KMS-11 (cell line): ENCODE measurements at regions not wholly inside any gene's neighbourhood (a gene's known extent, or its start where the extent isn't known, plus 50 kb on each side); places are given as distances from the start of the nearest gene placed in this dataset.

Experiments used
- H2AFZ ChIP-seq: fragments of 200-600 bp; sonication (generic); 2 replicates; pipeline ENCODE4 v1.6.1; 2016; ENCODE audit warnings: antibody characterized with exemption, mixed run types, low read depth
- H3K27ac ChIP-seq: fragments of 200-600 bp; sonication (generic); 2 replicates; pipeline ENCODE4 v1.6.1; 2016; ENCODE audit warnings: mild to moderate bottlenecking, mixed run types
- H3K27me3 ChIP-seq: fragments of 200-600 bp; sonication (generic); 2 replicates; pipeline ENCODE4 v1.6.1; 2017; ENCODE audit warnings: mild to moderate bottlenecking, low read depth, mixed run types, moderate library complexity; ENCODE audit not compliant: insufficient read depth
- H3K36me3 ChIP-seq: fragments of 200-600 bp; sonication (generic); 2 replicates; pipeline ENCODE4 v1.6.1; 2017; ENCODE audit warnings: mild to moderate bottlenecking, mixed run types; ENCODE audit not compliant: insufficient read depth
- H3K4me1 ChIP-seq: fragments of 200-600 bp; sonication (generic); 2 replicates; pipeline ENCODE4 v1.6.1; 2016; ENCODE audit warnings: mild to moderate bottlenecking, low read depth, mixed run types; ENCODE audit not compliant: poor library complexity, severe bottlenecking
- H3K4me2 ChIP-seq: fragments of 200-600 bp; sonication (generic); 2 replicates; pipeline ENCODE4 v1.7.0; 2016; ENCODE audit warnings: mild to moderate bottlenecking, mixed run types
- H3K4me3 ChIP-seq: fragments of 200-600 bp; sonication (generic); IDR thresholded peaks from 2 replicates; pipeline ENCODE4 v1.6.1; 2017; ENCODE audit warnings: low read depth, low read length, mixed read lengths; ENCODE audit not compliant: insufficient read depth
- H3K79me2 ChIP-seq: fragments of 200-600 bp; sonication (generic); 2 replicates; pipeline ENCODE4 v1.6.1; 2016; ENCODE audit warnings: low read depth, mixed run types; ENCODE audit not compliant: insufficient read depth
- H3K9ac ChIP-seq: fragments of 200-600 bp; sonication (generic); 2 replicates; pipeline ENCODE4 v1.6.1; 2016; ENCODE audit warnings: mild to moderate bottlenecking, mixed run types
- H4K20me1 ChIP-seq: fragments of 200-600 bp; sonication (generic); 2 replicates; pipeline ENCODE4 v1.6.1; 2016; ENCODE audit warnings: mild to moderate bottlenecking, mixed run types; ENCODE audit not compliant: insufficient read depth
- CTCF ChIP-seq: fragments of 200-600 bp; sonication (generic); conservative IDR thresholded peaks from 2 replicates; pipeline ENCODE4 v1.6.1; 2017; ENCODE audit warnings: low read depth, mild to moderate bottlenecking, antibody characterized with exemption, low read length, moderate library complexity, mixed read lengths

- Histone ChIP-seq H2AFZ (no peak overlapping the region), H3K9ac (no peak overlapping the region), H3K79me2 (no peaks in the 10 kb centered on the region), H3K4me1 (no peaks in the 10 kb centered on the region), H3K27ac (no peak overlapping the region), H3K4me2 (no peak overlapping the region), H3K36me3 (no peaks in the 10 kb centered on the region), H3K4me3 (no peak overlapping the region), H3K27me3 (no peaks in the 10 kb centered on the region), H4K20me1 (no peaks in the 10 kb centered on the region)
- TF ChIP-seq CTCF = peak; percentile 65
Measured at GRCh38 chr9:31119890-31120454, 1264.5 kb upstream of the ACO1 start.

DNA sequence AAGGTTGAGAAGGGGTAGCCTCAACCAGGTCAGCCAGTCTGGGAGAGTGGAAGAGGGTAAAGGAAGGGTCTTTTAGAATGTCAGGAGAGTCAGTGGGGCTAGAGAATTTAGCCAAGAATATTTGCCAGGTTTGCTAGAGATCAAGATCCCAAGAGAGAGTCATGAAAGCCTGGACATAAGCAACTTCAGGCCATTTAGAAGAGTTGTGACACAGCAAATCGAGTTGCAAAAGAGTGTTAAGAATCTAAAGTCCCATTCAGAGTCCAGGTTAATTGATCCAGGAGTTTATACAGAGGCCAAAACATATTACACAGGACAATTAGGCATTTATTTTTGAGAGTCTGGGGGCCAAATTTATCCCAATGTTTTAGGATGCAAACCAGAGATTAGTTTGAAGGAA is 1260.1 kb upstream of the ACO1 start:
- Histone ChIP-seq H4K20me1 (no peaks in the 10 kb centered on the region), H3K9ac (no peak overlapping the region), H3K79me2 (no peaks in the 10 kb centered on the region), H3K4me2 (no peak overlapping the region), H3K27me3 (no peaks in the 10 kb centered on the region), H3K27ac (no peak overlapping the region), H3K36me3 (no peaks in the 10 kb centered on the region), H3K4me1 (no peaks in the 10 kb centered on the region), H3K4me3 (no peak overlapping the region), H2AFZ (no peak overlapping the region)
- TF ChIP-seq CTCF = no peak

- Histone ChIP-seq H3K9ac (no peak overlapping the region), H3K36me3 (no peaks in the 10 kb centered on the region), H3K4me1 (peaks cover 13% of the 10 kb centered on the region), H3K79me2 (no peaks in the 10 kb centered on the region), H2AFZ (no peak overlapping the region), H3K4me2 (no peak overlapping the region), H3K4me3 (no peak overlapping the region), H3K27me3 (no peaks in the 10 kb centered on the region), H3K27ac (no peak overlapping the region), H4K20me1 (no peaks in the 10 kb centered on the region)
- TF ChIP-seq CTCF = no peak
Measured at GRCh38 chr9:31135567-31135966, 1248.9 kb upstream of the ACO1 start.

GRCh38 chr9:31136524-31136923 is 1247.9 kb upstream of the ACO1 start:
- Histone ChIP-seq H3K9ac (no peak overlapping the region), H3K36me3 (no peaks in the 10 kb centered on the region), H2AFZ (no peak overlapping the region), H3K27me3 (no peaks in the 10 kb centered on the region), H3K4me3 (no peak overlapping the region), H3K4me2 (no peak overlapping the region), H4K20me1 (no peaks in the 10 kb centered on the region), H3K27ac (no peak overlapping the region), H3K79me2 (no peaks in the 10 kb centered on the region), H3K4me1 (peaks cover 13% of the 10 kb centered on the region)
- TF ChIP-seq CTCF = no peak
